H9 (cell line): ENCODE measurements at regions not wholly inside any gene's neighbourhood (a gene's known extent, or its start where the extent isn't known, plus 50 kb on each side); places are given as distances from the start of the nearest gene placed in this dataset.
"Not testable (repeated sequence)": the region's sequence is repeated elsewhere in the genome, so short reads cannot be mapped to it uniquely, and the experiment has no call there.

Experiments used
- DNase-seq: peaks from one replicate; pipeline ENCODE4 v3.0.0-alpha.2; 2017
- H2AFZ ChIP-seq: one replicate; pipeline ENCODE4 v1.6.1; 2013; ENCODE audit warnings: mild to moderate bottlenecking, low read length, control low read depth, moderate library complexity
- H2AK5ac ChIP-seq: 2 replicates; pipeline ENCODE4 v1.6.1; 2013; ENCODE audit warnings: low read length, control low read depth, mixed read lengths; ENCODE audit not compliant: insufficient read length
- H2BK120ac ChIP-seq: one replicate; pipeline ENCODE4 v1.6.1; 2013; ENCODE audit warnings: low read depth, mild to moderate bottlenecking, low read length, control low read depth, inconsistent platforms; ENCODE audit not compliant: poor library complexity, severe bottlenecking
- H2BK12ac ChIP-seq: 2 replicates; pipeline ENCODE4 v1.6.1; 2013; ENCODE audit warnings: low read length, control low read depth, mixed read lengths, low read depth; ENCODE audit not compliant: insufficient read length
- H2BK15ac ChIP-seq: 2 replicates; pipeline ENCODE4 v1.6.1; 2013; ENCODE audit warnings: low read depth, low read length, control low read depth
- H2BK20ac ChIP-seq: one replicate; pipeline ENCODE4 v1.6.1; 2013; ENCODE audit warnings: low read depth, mild to moderate bottlenecking, low read length, control low read depth, inconsistent platforms; ENCODE audit not compliant: poor library complexity, severe bottlenecking
- H2BK5ac ChIP-seq: 2 replicates; pipeline ENCODE4 v1.6.1; 2013; ENCODE audit warnings: low read length, control low read depth, mixed read lengths; ENCODE audit not compliant: insufficient read length
- H3K14ac ChIP-seq: 2 replicates; pipeline ENCODE4 v1.6.1; 2013; ENCODE audit warnings: low read length, control low read depth; ENCODE audit not compliant: insufficient read depth
- H3K18ac ChIP-seq: 2 replicates; pipeline ENCODE4 v1.6.1; 2013; ENCODE audit warnings: low read depth, mild to moderate bottlenecking, mixed read lengths, low read length, control low read depth; ENCODE audit not compliant: insufficient read length
- H3K23ac ChIP-seq: 2 replicates; pipeline ENCODE4 v1.6.1; 2013; ENCODE audit warnings: low read length, control low read depth, mixed read lengths, low read depth; ENCODE audit not compliant: insufficient read length
- H3K23me2 ChIP-seq: 2 replicates; pipeline ENCODE4 v1.6.1; 2013; ENCODE audit warnings: low read depth, mild to moderate bottlenecking, mixed read lengths, low read length, control low read depth; ENCODE audit not compliant: insufficient read length, poor library complexity, severe bottlenecking
- H3K27ac ChIP-seq: 2 replicates; pipeline ENCODE4 v1.5.1; 2013; ENCODE audit warnings: low read length, control low read depth, mixed read lengths, low read depth; ENCODE audit not compliant: insufficient read length
- H3K27me3 ChIP-seq: 2 replicates; pipeline ENCODE4 v1.6.1; 2013; ENCODE audit warnings: low read length, control low read depth, inconsistent platforms; ENCODE audit not compliant: insufficient read depth
- H3K4ac ChIP-seq: 2 replicates; pipeline ENCODE4 v1.6.1; 2013; ENCODE audit warnings: low read depth, mild to moderate bottlenecking, control low read depth, inconsistent platforms, low read length, moderate library complexity
- H3K4me1 ChIP-seq: 2 replicates; pipeline ENCODE4 v1.6.1; 2013; ENCODE audit warnings: low read length, control low read depth, inconsistent platforms; ENCODE audit not compliant: insufficient read depth
- H3K4me2 ChIP-seq: 2 replicates; pipeline ENCODE4 v1.6.1; 2013; ENCODE audit warnings: low read length, control low read depth, mixed read lengths; ENCODE audit not compliant: insufficient read length, insufficient read depth
- H3K56ac ChIP-seq: 2 replicates; pipeline ENCODE4 v1.6.1; 2013; ENCODE audit warnings: low read depth, mild to moderate bottlenecking, mixed read lengths, low read length, control low read depth; ENCODE audit not compliant: insufficient read length
- H3K79me1 ChIP-seq: 2 replicates; pipeline ENCODE4 v1.6.1; 2013; ENCODE audit warnings: low read depth, mild to moderate bottlenecking, moderate library complexity, low read length, control low read depth, inconsistent platforms; ENCODE audit not compliant: insufficient read depth, poor library complexity, severe bottlenecking
- H3K79me2 ChIP-seq: 2 replicates; pipeline ENCODE4 v1.6.1; 2013; ENCODE audit warnings: low read length, control low read depth, inconsistent platforms; ENCODE audit not compliant: insufficient read depth
- H3K9ac ChIP-seq: 2 replicates; pipeline ENCODE4 v1.6.1; 2013; ENCODE audit warnings: low read length, control low read depth, mixed read lengths; ENCODE audit not compliant: insufficient read length; ENCODE audit errors: extremely low read depth
- H3K9me3 ChIP-seq: one replicate; pipeline ENCODE4 v1.6.1; 2013; ENCODE audit warnings: low read depth, low read length, inconsistent platforms; ENCODE audit not compliant: control insufficient read depth
- H3T11ph ChIP-seq: one replicate; pipeline ENCODE4 v1.6.1; 2013; ENCODE audit warnings: mild to moderate bottlenecking, low read length, control low read depth, inconsistent platforms
- H4K20me1 ChIP-seq: one replicate; pipeline ENCODE4 v1.6.1; 2013; ENCODE audit not compliant: control insufficient read depth, insufficient read length, insufficient read depth
- H4K5ac ChIP-seq: 2 replicates; pipeline ENCODE4 v1.6.1; 2013; ENCODE audit warnings: low read depth, mild to moderate bottlenecking, mixed read lengths, low read length, control low read depth; ENCODE audit not compliant: insufficient read length
- H4K8ac ChIP-seq: replicated peaks from 2 replicates; pipeline ENCODE4 v1.6.1; 2013; ENCODE audit warnings: low read length, control low read depth, mixed read lengths, low read depth; ENCODE audit not compliant: insufficient read length
- H4K91ac ChIP-seq: 2 replicates; pipeline ENCODE4 v1.6.1; 2013; ENCODE audit warnings: low read depth, mild to moderate bottlenecking, moderate library complexity, mixed read lengths, low read length, control low read depth; ENCODE audit not compliant: insufficient read length
- H3K27ac Mint-ChIP-seq, 3 experiments: 2 replicates in 2 of 3; 3 replicates in 1 of 3; pipeline ENCODE4 v1.8.0; 2020 to 2021; ENCODE audit warnings: mixed read lengths in 3 of 3, mild to moderate bottlenecking in 1 of 3, moderate library complexity in 1 of 3
- H3K27me3 Mint-ChIP-seq: 2 replicates; pipeline ENCODE4 v1.8.0; 2021; ENCODE audit warnings: low read depth, mild to moderate bottlenecking, moderate library complexity, mixed read lengths
- H3K36me3 Mint-ChIP-seq, 3 experiments: 2 replicates in 2 of 3; 3 replicates in 1 of 3; pipeline ENCODE4 v1.8.0; 2020 to 2021; ENCODE audit warnings: low read depth in 3 of 3, mixed read lengths in 3 of 3; ENCODE audit not compliant: insufficient read depth in 1 of 3
- H3K4me1 Mint-ChIP-seq, 2 experiments: 2 replicates each; pipeline ENCODE4 v1.8.0; 2020; ENCODE audit warnings: mixed read lengths in 2 of 2
- H3K4me3 Mint-ChIP-seq, 2 experiments: 2 replicates in 1 of 2; 3 replicates in 1 of 2; pipeline ENCODE4 v1.8.0; 2020 to 2021; ENCODE audit warnings: mild to moderate bottlenecking in 2 of 2, mixed read lengths in 2 of 2, moderate library complexity in 1 of 2
- H3K9me3 Mint-ChIP-seq, 2 experiments: 2 replicates in 1 of 2; 3 replicates in 1 of 2; pipeline ENCODE4 v1.8.0; 2020; ENCODE audit warnings: mild to moderate bottlenecking in 2 of 2, mixed read lengths in 2 of 2, moderate library complexity in 1 of 2
- WGBS: extraction: QIAGEN DNeasy Blood & Tissue Kit; methylation state at CpG from one replicate; pipeline ENCODE4 v1.1.7; 2013; ENCODE audit warnings: missing lambda C conversion rate, low lambda C conversion rate, mixed read lengths; ENCODE audit not compliant: insufficient read length; ENCODE audit errors: extremely low coverage; 5-methylcytosine and 5-hydroxymethylcytosine counted together
- TF ChIP-seq, protein P1 (sequence below): fragments of 200-600 bp; sonication (generic); conservative IDR thresholded peaks from 3 replicates; pipeline ENCODE4 v1.8.0; 2021; ENCODE audit warnings: antibody characterized with exemption, mild to moderate bottlenecking

- Histone ChIP-seq H2BK5ac (no peak overlapping the region), H4K20me1 (no peaks in the 10 kb centered on the region), H2BK120ac (no peak overlapping the region), H2AK5ac (no peak overlapping the region), H2AFZ (no peak overlapping the region), H2BK12ac (no peak overlapping the region), H3K56ac (no peak overlapping the region), H3K23me2 (no peaks in the 10 kb centered on the region), H3K18ac (no peak overlapping the region), H3K9ac (no peak overlapping the region), H3K9me3 (no peaks in the 10 kb centered on the region), H3K4me2 (no peak overlapping the region), H4K5ac (no peak overlapping the region), H4K91ac (no peak overlapping the region), H3K23ac (no peak overlapping the region), H2BK15ac (no peak overlapping the region), H3T11ph (no peak overlapping the region), H3K79me1 (no peaks in the 10 kb centered on the region), H3K27me3 (no peaks in the 10 kb centered on the region), H4K8ac (no peak overlapping the region), H2BK20ac (no peak overlapping the region), H3K79me2 (no peaks in the 10 kb centered on the region), H3K4ac (no peak overlapping the region), H3K14ac (no peak overlapping the region), H3K27ac (no peak overlapping the region), H3K4me1 (no peaks in the 10 kb centered on the region)
- Mint-ChIP-seq H3K4me1 (peaks cover 9 to 40% of the 10 kb centered on the region in 2 experiments), H3K36me3 (peaks cover 0 to 7% (median 0%) of the 10 kb centered on the region in 3 experiments; a peak in 1 of 7 replicates), H3K27me3 (no peaks in the 10 kb centered on the region; the same call in 1 of the 2 replicates), H3K27ac (no peak overlapping the region; a peak in 1 of 7 replicates), H3K4me3 (no peak overlapping the region; a peak in 1 of 5 replicates), H3K9me3 (peaks cover 0 to 8% of the 10 kb centered on the region in 2 experiments; a peak in 1 of 5 replicates)
- WGBS = no CpG with 5 or more reads among the region's 28 CpGs
- TF ChIP-seq, protein P1, sequence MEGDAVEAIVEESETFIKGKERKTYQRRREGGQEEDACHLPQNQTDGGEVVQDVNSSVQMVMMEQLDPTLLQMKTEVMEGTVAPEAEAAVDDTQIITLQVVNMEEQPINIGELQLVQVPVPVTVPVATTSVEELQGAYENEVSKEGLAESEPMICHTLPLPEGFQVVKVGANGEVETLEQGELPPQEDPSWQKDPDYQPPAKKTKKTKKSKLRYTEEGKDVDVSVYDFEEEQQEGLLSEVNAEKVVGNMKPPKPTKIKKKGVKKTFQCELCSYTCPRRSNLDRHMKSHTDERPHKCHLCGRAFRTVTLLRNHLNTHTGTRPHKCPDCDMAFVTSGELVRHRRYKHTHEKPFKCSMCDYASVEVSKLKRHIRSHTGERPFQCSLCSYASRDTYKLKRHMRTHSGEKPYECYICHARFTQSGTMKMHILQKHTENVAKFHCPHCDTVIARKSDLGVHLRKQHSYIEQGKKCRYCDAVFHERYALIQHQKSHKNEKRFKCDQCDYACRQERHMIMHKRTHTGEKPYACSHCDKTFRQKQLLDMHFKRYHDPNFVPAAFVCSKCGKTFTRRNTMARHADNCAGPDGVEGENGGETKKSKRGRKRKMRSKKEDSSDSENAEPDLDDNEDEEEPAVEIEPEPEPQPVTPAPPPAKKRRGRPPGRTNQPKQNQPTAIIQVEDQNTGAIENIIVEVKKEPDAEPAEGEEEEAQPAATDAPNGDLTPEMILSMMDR = no peak
- peak; percentile 62 for DNase-seq
Measured at GRCh38 chr9:136602193-136602885, 56.5 kb upstream of the NOTCH1 start.

DNA sequence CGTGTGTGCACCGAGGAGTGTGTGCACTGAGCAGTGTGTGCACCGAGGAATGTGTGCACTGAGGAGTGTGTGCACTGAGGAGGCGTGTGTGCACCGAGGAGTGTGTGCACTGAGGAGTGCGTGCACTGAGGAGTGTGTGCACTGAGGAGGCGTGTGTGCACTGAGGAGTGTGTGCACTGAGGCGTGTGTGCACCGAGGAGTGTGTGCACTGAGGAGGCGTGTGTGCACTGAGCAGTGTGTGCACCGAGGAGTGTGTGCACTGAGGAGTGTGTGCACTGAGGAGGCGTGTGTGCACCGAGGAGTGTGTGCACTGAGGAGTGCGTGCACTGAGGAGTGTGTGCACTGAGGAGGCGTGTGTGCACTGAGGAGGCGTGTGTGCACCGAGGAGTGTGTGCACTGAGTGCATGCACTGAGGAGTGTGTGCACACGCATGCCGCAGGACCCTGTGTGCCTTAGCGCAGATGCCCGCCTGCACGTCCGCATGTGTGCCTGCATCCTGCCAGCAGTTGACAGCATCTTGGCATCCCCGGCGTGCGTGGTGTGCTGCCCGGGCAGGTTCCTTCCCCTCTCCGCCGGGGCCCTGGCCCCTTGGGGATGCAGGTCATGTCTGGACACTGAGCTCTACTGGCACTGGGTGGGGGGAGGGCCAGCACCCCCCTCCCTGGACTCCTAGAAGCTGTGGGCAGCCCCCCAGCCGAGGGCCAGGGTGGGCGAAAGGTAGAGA is 55.6 kb upstream of the NOTCH1 start:
- H3K4me1 ChIP-seq = not testable (repeated sequence)

More for the DNA sequence above, 55.6 kb upstream of the NOTCH1 start:
- H3K9me3 ChIP-seq, H3K18ac ChIP-seq, H4K20me1 ChIP-seq, H3K79me1 ChIP-seq, H2BK5ac ChIP-seq, H2BK20ac ChIP-seq, H3K27ac ChIP-seq, H3T11ph ChIP-seq, H2BK12ac ChIP-seq, H3K23me2 ChIP-seq, H3K9me3 Mint-ChIP-seq, H3K23ac ChIP-seq, H3K14ac ChIP-seq, DNase-seq, H3K27me3 Mint-ChIP-seq, H3K79me2 ChIP-seq, H3K9ac ChIP-seq, H4K91ac ChIP-seq, H2AFZ ChIP-seq, H2AK5ac ChIP-seq, H3K27me3 ChIP-seq, H4K8ac ChIP-seq, H2BK15ac ChIP-seq, H3K4ac ChIP-seq, H3K4me3 Mint-ChIP-seq, H3K4me2 ChIP-seq, H4K5ac ChIP-seq, H3K36me3 Mint-ChIP-seq, H3K56ac ChIP-seq, H2BK120ac ChIP-seq: not testable (repeated sequence)
- Mint-ChIP-seq H3K4me1 (peaks cover 9 to 41% of the 10 kb centered on the region in 2 experiments), H3K27ac (peak overlapping the region in 2 of 3 experiments; percentile 29 to 93; a peak in 4 of 7 replicates)
- WGBS = no CpG with 5 or more reads among the region's 31 CpGs
